NCI-H1930 (cell line): ENCODE measurements at regions not wholly inside any gene's neighbourhood (a gene's known extent, or its start where the extent isn't known, plus 50 kb on each side); places are given as distances from the start of the nearest gene placed in this dataset.
A peak's percentile ranks its signal among the peaks of the same experiment; 100 is the strongest.
"Not testable (repeated sequence)": the region's sequence is repeated elsewhere in the genome, so short reads cannot be mapped to it uniquely, and the experiment has no call there.

Source experiments
- DNase-seq, 2 experiments: peaks; one replicate each; lab custom pipeline; 2025; lab: John Stamatoyannopoulos, UW

GRCh38 chr10:27388761-27389399 lies 115.2 kb upstream of the RAB18 start:
- DNase-seq = no peak

- DNase-seq = no peak
Measured at GRCh38 chr10:27383595-27384542, 120.2 kb upstream of the RAB18 start.

DNA sequence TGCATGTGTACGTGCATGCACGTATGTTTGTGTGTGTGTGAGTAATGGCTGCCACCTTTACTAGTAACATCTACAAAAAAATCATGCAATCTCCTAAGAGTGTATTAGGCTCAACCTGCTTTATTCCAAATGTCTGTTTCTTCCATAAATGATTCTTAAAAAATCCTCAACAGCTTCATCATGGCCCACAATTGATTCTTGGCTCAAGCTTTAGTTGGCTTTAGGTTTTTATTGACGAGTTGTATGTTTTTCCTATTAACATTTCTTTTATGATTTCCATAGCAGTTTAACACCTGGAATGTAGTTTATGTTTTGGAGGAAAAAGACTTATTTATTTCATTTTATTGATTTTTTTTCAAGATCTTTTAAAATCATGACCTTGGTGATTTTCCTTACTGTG lies 121.9 kb upstream of the RAB18 start:
- no peak for DNase-seq

GRCh38 chr10:27380929-27381358 lies 123.2 kb upstream of the RAB18 start:
- DNase-seq = no peak

DNA sequence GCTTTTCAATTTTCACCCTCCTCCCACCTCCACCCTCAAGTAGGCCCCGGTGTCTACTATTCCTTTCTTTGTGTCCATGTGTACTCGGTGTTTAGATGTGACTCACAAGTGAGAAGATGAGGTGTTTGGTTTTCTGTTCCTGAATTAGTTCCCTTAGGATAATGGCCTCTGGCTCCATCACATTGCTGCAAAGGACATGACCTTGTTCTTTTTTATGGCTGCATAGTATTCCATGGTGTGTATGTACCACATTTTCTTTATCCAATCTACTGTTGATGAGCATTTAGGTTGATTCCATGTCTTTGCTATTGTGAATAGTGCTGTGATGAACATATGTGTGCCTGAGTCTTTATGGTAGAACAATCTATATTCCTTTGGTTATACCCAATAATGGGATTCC lies 125.1 kb upstream of the RAB18 start:
- DNase-seq = not testable (repeated sequence)

- no peak for DNase-seq
Measured at GRCh38 chr10:27373566-27374160, 130.4 kb upstream of the RAB18 start.

DNA sequence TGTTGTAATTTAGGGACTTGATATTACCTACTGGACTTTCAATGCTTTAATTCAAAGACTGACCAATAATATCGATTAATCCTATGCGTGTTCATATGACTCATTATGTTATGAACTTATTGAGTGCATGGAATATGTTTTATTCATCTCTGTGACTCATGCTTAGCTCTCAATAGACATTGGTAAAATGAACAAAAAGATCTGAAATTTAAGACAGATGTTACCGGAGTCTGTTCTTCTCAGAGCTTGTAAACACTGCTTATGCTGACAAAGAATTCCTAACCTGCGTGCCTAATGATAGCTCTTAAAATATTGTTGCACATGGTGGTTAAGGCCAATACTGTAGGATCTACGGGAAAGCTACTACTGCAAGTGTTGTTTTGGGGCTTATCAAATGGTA lies 131.5 kb upstream of the ACBD5 start:
- no peak for DNase-seq

DNA sequence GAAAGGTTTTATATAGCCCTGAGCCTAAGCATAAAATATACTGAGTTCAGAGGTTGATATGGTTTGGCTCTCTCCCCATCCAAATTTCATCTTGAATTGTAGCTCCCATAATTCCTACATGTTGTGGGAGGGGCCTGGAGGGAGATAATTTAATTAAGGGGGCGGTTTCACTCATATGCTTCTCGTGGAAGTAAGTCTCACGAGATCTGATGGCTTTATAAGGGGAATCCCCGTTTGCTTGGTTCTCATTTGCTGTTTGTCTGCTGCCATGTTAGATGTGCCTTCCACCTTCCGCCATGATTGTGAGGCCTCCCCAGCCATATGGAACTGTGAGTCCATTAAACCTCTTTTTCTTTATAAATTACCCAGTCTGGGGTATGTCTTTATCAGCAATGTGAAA lies 130.8 kb upstream of the ACBD5 start:
- DNase-seq = not testable (repeated sequence)

GRCh38 chr10:27369880-27370279 lies 129.3 kb upstream of the ACBD5 start:
- no peak for DNase-seq

GRCh38 chr10:27368706-27369105 lies 128.1 kb upstream of the ACBD5 start:
- no peak for DNase-seq

DNA sequence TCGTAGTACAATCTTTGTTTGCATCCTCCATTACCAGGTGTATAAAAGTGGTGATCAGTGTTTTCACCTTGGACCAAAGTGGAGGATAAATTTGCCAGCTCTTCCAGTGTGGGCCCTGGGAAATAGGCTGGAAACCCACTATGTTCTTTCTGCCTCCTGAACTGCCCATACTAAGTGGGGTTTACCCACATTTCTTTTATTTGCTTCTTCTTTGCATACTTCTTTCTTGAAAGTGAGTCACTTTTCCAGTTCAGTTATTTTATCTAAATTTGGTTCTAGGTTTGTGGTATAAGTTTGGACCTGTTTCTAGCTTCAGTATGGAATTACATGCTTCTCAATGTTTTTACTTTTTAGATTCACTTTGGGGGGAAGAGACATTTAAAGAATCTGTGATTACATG lies 126.2 kb upstream of the ACBD5 start:
- no peak for DNase-seq

- no peak for DNase-seq
Measured at GRCh38 chr10:27364028-27364427, 123.4 kb upstream of the ACBD5 start.

GRCh38 chr10:27360581-27361172 lies 120.1 kb upstream of the ACBD5 start:
- peak; percentile 0 to 39 for DNase-seq

GRCh38 chr10:27359792-27360355 lies 119.3 kb upstream of the ACBD5 start:
- DNase-seq = no peak

DNA sequence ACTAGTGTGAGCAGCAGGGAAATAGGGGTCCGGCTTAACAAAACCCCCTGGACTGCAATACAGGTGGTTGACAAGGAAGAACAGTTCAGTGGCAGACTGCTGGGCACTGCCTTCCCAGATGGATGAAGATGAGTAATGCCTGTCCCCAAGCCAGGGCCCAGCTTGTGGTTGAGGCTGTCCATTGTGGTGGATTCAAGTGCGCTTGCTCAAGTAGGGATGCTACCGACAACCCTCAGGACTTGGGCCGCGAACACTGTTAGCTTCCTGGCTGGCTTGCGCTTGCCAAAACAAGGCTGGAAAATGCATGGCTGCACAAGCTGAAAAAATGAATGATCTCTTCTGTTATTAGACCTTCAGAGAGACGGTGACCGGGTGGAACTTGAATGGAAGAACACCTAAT lies 116.1 kb upstream of the ACBD5 start:
- no peak for DNase-seq

DNA sequence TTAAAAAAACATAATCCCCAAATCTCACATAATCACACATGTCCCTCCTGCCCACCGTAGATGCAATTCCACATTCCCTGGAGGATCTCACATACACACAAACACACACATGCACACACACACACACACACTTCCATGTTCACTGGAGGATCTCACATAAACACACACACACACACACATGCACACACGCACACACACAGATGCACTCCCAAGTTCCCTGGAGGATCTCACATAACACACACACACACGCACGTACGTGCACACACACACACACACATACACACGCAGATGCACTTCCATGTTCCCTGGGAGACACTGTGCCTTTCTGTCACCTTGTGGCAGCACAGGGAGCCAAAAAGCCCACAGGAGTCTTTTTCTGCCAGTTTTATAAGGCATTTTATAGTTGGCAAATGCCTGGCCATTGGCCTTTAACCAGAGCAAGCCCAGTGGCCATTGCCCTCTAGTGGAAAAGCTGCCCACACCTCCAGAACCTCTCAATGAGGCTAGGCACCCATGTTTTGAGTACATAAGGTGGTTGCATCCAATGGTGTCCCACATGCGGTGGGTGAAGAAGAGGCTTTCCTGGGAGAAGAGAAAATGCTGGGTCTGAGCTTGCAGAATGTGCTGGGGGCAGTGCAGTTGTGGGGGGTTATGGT lies 115.4 kb upstream of the ACBD5 start:
- DNase-seq = no peak

DNA sequence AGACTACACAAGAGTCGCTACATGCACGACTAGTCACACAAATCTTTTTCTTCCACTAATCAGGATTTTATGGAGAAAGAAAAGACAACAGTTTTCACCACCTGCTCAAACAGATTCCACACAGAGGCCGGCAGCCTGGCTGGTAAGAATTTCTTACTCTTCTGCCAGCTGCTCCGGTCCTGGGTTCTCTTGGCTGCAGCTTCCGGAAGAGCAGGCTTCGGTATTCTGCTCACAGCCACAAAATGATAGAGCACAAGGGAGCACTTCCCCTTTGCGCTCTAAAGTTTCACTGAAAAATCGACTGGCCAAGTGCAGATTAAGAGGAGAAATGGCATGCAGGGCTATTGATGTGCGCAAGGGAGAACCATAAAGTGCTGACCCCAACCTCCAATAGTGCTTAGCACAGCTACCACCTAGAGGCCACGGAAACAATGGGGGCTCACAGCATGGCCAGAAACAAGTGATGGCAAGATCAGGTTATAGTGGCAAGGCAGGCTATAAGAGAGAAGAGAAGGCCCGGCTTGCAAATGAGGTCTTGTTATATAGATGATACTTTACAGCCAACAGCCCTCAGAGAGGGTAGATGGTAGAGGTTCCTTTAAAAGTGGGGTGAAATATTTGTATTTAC lies 114.2 kb upstream of the ACBD5 start:
- DNase-seq = not testable (repeated sequence)

- DNase-seq = not testable (repeated sequence)
Measured at GRCh38 chr10:27354100-27354499, 113.5 kb upstream of the ACBD5 start.

- no peak for DNase-seq
Measured at GRCh38 chr10:27349987-27350386, 109.4 kb upstream of the ACBD5 start.

- not testable (repeated sequence) for DNase-seq
Measured at GRCh38 chr10:27347827-27348207, 107.2 kb upstream of the ACBD5 start.

- DNase-seq = no peak
Measured at GRCh38 chr10:27345455-27345920, 104.9 kb upstream of the ACBD5 start.
